GM13977 (cell line): ENCODE measurements at regions not wholly inside any gene's neighbourhood (a gene's known extent, or its start where the extent isn't known, plus 50 kb on each side); places are given as distances from the start of the nearest gene placed in this dataset.

Experiments used
- DNase-seq: peaks from one replicate; pipeline ENCODE4 v3.0.0; 2012; ENCODE audit warnings: low spot score
- in situ Hi-C: fragments of 300-500 bp; cut with MboI; formaldehyde crosslinking; loops from one replicate; pipeline ENCODE4 v1.12.0; 2022; ENCODE audit warnings: low sequenced_read_pairs, low pct_unique_long_range_greater_than_20kb, mixed read lengths, inconsistent platforms; ENCODE audit not compliant: unreplicated experiment
- TF ChIP-seq, protein P1 (sequence below): IDR thresholded peaks from 2 replicates; pipeline ENCODE4 v1.5.1; 2012; ENCODE audit warnings: mild to moderate bottlenecking, control low read depth; ENCODE audit not compliant: insufficient read depth; ENCODE audit errors: extremely low read depth, missing control alignments

DNA sequence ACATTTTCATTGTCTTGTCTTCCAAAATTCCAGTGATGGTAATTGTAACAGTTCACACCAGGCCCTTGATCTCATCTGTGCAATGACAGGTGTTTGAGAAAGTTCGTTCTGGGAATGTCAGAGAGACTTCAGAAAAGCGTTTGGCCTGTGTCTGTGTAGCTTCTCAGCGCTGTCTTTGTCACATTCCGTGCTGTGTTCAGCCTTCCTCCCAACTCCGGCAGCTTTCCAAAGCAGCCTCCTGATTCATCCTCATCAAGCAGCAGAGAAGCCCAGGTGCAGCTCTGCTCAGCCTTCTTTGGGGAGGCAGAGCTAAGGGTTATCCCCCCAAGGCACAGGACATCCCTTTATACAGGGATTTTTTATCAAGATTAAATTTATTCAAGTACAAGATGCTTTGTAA, 494.0 kb upstream of the SUCLG2 start:
- in situ Hi-C loops = no loop called here
- no peak for DNase-seq

DNA sequence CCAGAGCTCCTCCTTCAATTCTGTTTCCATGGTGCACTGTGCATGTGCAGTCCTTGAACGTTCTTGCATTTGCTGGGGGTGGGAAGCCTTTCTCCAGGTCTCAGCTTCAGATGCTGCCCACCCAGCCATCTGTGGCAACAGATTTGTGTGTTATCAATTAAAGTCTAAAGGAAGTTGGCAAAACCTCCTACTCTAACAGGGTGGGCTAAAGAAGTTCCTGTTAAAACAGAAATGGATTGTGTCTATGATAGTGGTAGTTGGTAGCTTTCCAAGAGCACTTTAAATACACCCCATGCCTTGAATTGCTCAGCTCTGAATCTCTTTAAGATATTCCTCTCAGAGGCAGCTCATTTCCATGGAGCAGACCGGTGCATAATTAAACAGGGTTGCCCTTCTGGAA, 488.0 kb upstream of the SUCLG2 start:
- DNase-seq = no peak
- in situ Hi-C loops = no loop called here
- TF ChIP-seq, protein P1, sequence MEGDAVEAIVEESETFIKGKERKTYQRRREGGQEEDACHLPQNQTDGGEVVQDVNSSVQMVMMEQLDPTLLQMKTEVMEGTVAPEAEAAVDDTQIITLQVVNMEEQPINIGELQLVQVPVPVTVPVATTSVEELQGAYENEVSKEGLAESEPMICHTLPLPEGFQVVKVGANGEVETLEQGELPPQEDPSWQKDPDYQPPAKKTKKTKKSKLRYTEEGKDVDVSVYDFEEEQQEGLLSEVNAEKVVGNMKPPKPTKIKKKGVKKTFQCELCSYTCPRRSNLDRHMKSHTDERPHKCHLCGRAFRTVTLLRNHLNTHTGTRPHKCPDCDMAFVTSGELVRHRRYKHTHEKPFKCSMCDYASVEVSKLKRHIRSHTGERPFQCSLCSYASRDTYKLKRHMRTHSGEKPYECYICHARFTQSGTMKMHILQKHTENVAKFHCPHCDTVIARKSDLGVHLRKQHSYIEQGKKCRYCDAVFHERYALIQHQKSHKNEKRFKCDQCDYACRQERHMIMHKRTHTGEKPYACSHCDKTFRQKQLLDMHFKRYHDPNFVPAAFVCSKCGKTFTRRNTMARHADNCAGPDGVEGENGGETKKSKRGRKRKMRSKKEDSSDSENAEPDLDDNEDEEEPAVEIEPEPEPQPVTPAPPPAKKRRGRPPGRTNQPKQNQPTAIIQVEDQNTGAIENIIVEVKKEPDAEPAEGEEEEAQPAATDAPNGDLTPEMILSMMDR = no peak

More for the DNA sequence above, 494.0 kb upstream of the SUCLG2 start:
- TF ChIP-seq, protein P1 = no peak

DNA sequence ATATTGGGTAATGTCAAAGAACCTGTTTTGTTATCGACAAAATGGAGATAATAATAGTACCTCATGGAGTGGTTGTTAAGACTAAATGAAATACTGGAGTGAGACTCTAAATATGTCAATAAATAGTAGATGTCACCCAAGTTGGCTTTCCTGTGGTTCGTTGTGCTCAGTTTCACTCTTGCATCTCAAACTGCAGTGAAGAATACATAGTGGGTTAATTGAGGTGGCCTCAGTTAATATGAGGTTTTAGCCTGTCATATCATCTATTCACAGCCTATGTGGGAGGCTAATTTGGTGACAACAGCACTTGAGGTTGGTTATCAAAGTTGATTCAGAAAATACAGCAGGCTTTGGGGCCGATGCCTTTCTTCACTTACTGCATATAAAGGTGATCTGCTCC, 485.5 kb upstream of the SUCLG2 start:
- in situ Hi-C loops = no loop called here
- no peak for DNase-seq
- TF ChIP-seq, protein P1 = no peak

DNA sequence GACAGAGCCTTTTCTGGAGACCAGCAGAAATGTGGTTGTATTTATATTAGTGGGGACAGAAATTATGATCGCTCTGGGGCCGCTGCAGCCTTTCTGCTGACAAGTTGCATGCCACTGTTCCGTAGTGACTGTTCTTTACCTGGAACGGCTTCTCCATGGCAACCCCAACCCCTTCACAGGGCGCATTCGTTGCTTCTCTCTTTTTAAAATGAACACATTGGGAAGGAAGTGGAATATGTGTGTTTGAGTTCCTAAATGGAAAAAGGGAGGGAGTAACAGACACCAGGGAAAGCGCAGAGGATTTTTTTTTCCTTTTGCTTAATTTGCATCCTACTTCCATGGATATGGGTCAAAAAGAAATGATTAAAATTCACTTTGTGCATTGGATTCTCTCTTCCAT, 482.0 kb upstream of the SUCLG2 start:
- TF ChIP-seq, protein P1 = no peak
- DNase-seq = no peak
- in situ Hi-C loops = no loop called here

DNA sequence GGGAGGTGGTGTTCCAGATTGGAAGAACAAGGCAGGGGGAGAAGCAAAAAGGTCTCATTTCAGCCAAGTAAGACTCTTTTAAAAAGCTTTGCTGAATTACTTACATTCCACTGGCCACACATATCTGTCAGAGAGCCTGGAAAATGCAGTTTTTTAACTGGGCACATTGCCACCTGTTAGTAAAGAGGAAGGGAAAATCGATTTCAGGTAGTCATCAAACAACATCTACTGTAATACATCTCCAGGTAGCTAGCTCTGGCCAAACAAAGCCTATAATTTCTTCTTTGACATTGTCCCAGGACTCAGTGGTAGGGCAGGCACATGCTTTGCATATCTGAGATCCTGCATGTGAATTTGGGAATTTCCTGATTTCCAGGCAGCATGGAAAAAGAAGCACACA, 480.7 kb upstream of the SUCLG2 start:
- DNase-seq = no peak
- in situ Hi-C loops = no loop called here
- TF ChIP-seq, protein P1 = no peak

DNA sequence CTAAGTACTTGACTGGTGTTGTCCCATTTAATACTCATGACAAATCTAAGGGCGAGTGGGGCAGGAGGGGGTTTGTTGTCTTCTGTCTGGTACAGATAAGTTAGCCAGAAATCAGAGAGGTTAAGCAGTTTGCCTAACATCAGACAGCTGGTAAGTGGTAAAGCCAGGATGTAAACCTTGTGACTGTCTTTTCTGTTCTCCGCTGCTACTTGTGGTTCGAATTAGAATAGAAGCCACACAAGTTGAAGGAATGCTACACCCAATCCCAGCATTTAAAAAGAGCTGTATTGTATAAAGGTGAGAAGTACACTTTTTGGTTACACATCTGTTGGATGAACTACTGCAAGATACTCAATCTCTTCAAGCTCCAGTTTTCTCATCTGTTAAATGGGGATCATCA, 474.7 kb upstream of the SUCLG2 start:
- TF ChIP-seq, protein P1 = no peak
- in situ Hi-C loops = no loop called here
- DNase-seq = no peak

DNA sequence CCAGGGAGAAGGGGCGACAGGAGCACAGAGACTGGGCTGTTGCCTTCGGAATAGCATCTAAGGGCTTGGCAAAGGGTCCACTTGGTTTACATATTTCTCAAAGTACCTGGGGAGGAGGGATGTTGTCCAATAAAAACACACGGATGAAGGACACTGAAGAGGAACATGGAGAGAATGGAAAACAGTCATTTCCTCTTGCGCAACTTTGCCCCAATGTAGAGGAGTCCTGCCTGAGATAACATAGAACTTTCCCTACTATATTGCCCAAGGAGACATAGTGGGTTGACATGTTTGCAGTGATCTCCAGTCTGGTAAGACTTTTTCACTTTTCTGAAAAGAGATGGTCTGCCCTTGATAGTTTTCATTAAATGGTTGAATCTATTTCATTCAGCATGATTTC, 468.8 kb upstream of the SUCLG2 start:
- in situ Hi-C loops = no loop called here
- TF ChIP-seq, protein P1 = no peak
- DNase-seq = no peak
